NCI-H446 (cell line): ENCODE measurements at regions not wholly inside any gene's neighbourhood (a gene's known extent, or its start where the extent isn't known, plus 50 kb on each side); places are given as distances from the start of the nearest gene placed in this dataset.

ENCODE experiments used
- DNase-seq, 2 experiments: peaks; one replicate each; lab custom pipeline; 2025; lab: John Stamatoyannopoulos, UW

DNA sequence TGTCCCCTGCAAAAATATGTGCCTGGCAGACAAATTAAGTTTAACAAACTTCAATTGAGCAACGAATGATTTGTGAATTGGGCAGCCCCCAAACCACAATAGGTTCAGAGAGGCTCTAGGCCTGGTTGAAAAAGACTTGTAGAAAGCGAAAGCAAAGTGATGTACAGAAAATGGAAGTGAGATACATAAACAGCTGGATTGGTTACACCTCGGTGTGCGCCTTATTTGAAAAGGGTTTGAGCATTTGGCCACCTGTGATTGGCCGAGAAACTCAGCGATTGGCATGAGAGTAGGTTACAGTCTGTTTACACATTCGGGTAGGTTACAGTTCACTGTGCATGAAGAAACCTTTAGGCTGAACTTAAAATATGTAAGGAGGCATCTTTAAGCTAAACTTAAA is 136.9 kb downstream of the CD83 start:
- DNase-seq: no peak

GRCh38 chr6:14255916-14256315 is 138.3 kb downstream of the CD83 start:
- DNase-seq: no peak

DNA sequence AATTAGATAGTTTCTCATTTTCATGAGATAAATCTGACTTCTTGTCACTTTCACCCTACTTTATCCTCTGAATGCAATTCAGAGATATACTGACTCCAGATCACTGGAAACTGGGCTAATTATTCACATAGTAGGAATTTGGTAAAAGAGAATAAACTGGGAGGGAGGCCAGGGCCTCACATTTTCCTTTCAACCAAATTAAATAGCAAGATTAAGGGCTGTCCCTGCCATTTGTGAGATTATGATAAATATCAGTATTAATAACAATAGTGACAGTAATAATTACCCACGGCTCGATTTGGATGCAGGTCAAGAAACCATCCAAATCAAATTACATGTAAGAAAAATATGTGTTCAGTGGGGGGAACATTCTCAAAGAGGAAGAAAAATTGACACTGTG is 140.5 kb downstream of the CD83 start:
- no peak for DNase-seq

DNA sequence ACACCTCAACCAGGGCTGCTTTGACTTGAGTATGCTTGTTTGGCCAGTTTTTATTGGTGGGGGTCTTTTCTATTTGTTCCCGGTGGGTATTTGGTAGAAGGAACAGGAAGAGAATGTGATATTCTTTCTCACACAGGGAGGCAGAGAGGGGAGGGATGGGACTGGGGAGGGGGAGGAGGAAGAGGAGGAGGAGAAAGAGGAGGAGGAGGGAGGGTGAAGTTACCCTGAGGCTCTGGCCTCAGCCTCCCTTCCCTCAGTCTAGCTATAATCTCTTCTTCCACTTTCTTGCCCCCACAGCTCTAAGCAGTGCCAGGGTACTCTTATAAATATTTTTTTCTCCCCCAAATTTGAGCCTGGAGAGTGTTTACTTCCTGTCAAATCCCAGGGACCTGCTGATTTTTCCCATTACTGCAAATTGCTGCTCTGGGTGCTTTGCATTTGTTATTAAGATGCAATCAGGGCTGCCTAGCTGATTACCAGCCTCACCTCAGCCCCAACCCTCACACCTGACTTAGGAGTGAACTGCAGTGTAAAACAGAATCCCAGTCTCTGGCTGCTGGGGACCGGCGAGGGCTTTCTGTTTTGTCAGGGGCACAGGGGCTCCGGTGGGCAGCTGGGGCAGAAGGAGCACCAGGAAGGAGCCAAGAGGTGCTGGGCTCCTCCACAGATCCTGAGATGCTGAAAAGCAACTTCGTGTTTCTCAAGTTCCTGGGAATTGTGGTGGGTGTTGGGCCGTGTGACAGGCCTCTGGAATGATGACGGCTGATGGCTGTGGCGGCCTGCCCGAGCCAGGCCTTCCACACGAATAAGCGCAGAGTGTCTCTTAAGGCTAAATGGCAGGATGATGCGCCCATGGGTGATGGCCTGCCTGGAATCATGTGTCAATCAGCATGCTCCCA is 141.4 kb downstream of the CD83 start:
- DNase-seq: peak in 1 of 2 experiments; percentile 13

DNA sequence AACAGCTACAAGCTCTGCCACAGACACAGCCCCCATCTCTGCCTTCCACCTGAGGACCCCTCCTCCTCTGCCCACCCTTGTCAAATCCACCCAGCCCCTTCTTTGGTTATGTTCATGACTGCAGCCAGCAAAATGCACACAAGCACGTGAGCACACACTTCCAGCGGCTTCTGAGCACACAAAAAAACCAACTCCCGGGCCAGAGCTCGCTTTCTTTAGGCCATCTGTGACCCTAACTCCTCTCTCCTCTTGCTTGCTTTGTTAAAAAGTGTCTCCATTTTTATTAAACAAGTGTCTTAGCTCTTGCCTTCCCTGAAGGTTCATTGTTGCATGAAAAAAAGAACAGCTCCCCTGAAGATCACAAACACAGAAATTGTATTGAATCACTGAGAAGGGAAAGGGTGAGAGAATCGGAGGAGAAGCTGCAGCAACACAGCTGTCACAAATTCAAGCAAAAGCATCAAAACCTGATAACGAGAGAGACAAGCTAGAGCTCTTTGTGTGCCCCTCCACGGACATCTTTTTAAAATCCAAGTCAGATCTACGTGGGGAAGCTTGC is 142.1 kb downstream of the CD83 start:
- DNase-seq: no peak

- DNase-seq: no peak
Measured at GRCh38 chr6:14260839-14261238, 143.3 kb downstream of the CD83 start.

- DNase-seq: no peak
Measured at GRCh38 chr6:14263881-14264424, 146.4 kb downstream of the CD83 start.

GRCh38 chr6:14265049-14266021 is 147.8 kb downstream of the CD83 start:
- no peak for DNase-seq

GRCh38 chr6:14266266-14266665 is 148.7 kb downstream of the CD83 start:
- no peak for DNase-seq

DNA sequence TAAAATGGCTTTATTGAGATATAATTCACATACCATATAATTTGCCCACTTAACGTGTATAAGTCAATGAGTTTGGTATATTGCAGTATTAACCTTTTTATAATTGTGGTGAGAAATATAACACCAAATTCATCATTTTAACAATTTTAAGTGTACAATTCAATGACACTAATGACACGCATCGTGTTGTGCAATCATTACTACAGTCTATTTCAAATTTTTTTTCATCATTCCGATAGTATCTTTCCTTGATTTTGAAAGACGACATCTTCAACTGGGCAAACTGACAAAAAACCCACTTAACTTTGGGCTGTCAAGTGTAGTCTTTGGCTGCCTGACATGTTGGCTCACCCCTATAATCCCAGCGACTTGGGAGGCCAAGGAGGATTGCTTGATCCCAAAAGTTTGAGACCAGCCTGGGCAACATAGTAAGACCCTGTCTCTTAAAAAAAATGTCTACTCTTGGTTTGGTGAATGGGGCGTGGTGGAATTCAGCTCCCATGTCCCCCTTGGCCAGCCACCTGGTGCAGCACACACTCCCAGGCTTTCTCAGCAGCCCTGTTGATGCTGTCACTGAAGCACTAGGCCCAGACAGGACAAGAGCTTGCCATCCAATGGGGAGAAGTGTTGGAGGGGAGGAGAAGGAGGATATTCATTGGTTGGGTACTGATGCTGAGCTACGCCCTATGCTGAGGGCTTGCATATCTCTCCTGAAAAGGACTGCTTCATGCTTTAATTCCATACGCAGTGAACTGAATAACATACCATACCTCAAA is 150.5 kb downstream of the CD83 start:
- DNase-seq: no peak

DNA sequence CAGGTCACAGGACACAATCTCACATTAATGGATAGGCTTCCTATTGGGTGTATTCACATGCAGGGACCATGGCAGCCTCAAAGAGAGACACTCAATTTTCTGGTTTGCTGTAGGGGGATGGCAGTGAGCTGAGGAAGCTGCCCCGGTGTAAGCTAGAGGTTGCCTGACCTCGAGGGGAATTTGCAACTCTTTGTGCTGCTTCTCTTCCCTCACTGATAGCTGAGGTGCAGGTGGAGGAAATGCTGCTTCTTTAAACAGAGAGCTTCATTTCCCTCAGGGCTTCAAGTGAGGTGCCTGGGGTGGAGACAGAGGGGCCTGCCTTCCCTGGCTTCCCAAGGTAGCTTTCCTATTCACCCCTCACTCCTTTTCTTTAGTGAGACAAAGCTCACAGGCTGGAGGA is 151.9 kb downstream of the CD83 start:
- no peak for DNase-seq

- DNase-seq: no peak
Measured at GRCh38 chr6:14270142-14270893, 152.7 kb downstream of the CD83 start.

- no peak for DNase-seq
Measured at GRCh38 chr6:14270925-14271788, 153.6 kb downstream of the CD83 start.

DNA sequence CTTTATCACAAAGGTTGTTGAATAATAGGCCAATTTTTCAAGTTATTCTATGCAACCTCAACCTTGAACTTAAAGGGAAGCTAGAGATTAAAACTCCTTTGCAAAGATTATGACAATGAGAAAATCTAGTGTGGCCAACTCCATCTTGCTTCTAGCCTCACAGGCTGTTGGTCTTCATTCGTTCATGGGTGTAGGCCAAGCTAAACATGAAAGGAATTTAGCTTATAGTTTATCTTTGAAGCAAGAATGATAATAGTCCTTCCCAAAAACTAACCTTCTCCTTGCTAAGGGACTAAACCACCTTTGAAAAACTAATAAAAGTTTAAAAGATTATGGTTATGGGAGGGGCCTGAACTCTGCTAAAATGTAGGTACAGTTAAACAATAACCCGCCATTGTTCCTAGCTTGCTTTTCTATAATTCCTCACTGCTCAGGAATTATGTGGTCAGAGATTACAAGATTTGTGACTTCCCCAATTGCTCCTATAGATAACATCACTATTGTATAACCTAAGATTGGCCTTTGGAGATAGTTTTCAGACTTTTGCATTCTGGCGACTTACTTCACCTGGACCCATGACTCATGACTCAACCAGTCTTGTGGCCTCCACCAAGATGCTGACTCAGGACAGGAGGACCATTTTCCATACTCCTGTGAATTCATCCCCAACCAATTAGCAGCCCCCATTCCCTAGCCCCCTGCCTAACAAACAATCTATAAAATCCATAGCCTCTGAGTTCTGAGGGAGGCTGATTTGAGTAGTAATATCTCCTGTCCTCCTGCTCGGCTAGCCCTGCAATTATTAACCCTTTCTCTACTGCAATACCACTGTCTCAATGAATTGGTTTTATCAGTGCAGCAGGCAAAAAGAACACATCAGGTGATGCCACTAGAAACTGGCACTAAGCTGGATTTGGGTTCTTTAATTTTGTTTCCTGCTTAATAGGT is 154.5 kb downstream of the CD83 start:
- no peak for DNase-seq

- peak in 1 of 2 experiments; percentile 68 for DNase-seq
Measured at GRCh38 chr6:14272737-14273085, 155.1 kb downstream of the CD83 start.

DNA sequence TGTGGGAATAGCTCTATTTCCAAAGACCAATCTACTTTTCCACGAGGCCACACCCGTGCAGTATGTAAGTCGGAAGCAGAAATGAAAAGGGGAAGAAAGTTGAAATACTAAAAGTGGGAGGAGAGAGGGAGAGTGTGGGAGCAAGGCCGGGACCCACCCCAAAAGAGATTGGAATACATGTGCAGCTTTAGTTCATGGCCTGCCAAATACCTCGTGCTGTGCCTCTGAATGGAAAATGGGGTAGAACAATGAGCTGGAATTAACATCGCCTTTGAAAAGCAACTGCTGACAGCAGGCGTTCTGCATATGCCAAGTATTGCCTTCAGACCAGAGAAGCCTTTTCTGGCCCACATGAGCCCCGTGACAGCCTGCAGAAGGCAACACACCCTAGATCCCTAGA is 155.6 kb downstream of the CD83 start:
- peak; percentile 42 to 88 for DNase-seq

GRCh38 chr6:14274016-14274415 is 156.4 kb downstream of the CD83 start:
- no peak for DNase-seq
